ENCODE measurements at regions not wholly inside any gene's neighbourhood (a gene's known extent, or its start where the extent isn't known, plus 50 kb on each side); places are given as distances from the start of the nearest gene placed in this dataset.

DNA sequence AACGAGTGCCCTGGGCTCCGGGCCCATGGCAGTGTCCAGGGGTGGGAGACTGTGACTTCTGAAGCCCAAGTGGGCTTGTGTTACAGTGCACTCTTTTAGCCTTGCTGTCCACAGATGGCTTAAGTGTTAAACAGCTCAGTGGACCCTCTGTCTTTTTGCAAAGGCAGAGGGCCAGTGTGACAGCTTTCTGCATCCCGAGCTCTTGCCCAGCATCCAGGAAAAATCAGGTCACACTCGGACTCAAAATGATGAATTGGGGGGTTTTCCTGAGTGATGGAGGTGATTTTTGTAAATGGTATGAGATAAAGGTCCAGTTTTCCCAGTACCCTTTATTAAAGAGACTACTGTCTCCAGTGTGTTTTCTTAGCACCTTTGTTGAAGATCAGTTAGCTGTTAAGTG, 321.3 kb upstream of the GRAMD2B start:
- Histone ChIP-seq H2AFZ (ENCODE audit: low read length) (no peak overlapping the region), H3K9me3 (ENCODE audit: low read length) (no peaks in the 10 kb centered on the region), H3K4me1 (ENCODE audit: insufficient read depth, low read length, poor library complexity, severe bottlenecking) (no peaks in the 10 kb centered on the region), H3K79me2 (ENCODE audit: insufficient read depth, low read depth, low read length) (no peaks in the 10 kb centered on the region), H3K4me2 (ENCODE audit: low read length) (no peak overlapping the region), H3K27ac (ENCODE audit: low read depth, low read length, poor library complexity, severe bottlenecking) (no peak overlapping the region), H4K20me1 (ENCODE audit: insufficient read depth, low read length) (no peaks in the 10 kb centered on the region), H3K4me3 (ENCODE audit: low read depth, low read length, poor library complexity, severe bottlenecking) (no peak overlapping the region), H3K36me3 (ENCODE audit: insufficient read depth, low read length) (no peaks in the 10 kb centered on the region), H3K9me2 (ENCODE audit: insufficient read depth, low read length) (no peaks in the 10 kb centered on the region)
- intact Hi-C loops (cut with micrococcal nuclease; ENCODE audit: unreplicated experiment): no loop called here
- CTCF ChIA-PET (ENCODE audit: unreplicated experiment): no interaction called here
- BruUV-seq (replicated peaks): no TSS peak
- DNase-seq (ENCODE audit: low spot score): no peak
- POLR2A ChIA-PET: interaction anchor here (0.7 kb wide), 1 partner anchor 9 kb away, joined by 3 read pairs; no protein-coding TSS in a partner anchor
- TF ChIP-seq EZH2phosphoT487 (IDR thresholded peaks at IDR 0.05; ENCODE audit: borderline replicate concordance, low read depth, low read length): no peak
- TF ChIP-seq, protein P1, sequence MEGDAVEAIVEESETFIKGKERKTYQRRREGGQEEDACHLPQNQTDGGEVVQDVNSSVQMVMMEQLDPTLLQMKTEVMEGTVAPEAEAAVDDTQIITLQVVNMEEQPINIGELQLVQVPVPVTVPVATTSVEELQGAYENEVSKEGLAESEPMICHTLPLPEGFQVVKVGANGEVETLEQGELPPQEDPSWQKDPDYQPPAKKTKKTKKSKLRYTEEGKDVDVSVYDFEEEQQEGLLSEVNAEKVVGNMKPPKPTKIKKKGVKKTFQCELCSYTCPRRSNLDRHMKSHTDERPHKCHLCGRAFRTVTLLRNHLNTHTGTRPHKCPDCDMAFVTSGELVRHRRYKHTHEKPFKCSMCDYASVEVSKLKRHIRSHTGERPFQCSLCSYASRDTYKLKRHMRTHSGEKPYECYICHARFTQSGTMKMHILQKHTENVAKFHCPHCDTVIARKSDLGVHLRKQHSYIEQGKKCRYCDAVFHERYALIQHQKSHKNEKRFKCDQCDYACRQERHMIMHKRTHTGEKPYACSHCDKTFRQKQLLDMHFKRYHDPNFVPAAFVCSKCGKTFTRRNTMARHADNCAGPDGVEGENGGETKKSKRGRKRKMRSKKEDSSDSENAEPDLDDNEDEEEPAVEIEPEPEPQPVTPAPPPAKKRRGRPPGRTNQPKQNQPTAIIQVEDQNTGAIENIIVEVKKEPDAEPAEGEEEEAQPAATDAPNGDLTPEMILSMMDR (conservative IDR thresholded peaks at IDR 0.05; ENCODE audit: low read length): no peak

DNA sequence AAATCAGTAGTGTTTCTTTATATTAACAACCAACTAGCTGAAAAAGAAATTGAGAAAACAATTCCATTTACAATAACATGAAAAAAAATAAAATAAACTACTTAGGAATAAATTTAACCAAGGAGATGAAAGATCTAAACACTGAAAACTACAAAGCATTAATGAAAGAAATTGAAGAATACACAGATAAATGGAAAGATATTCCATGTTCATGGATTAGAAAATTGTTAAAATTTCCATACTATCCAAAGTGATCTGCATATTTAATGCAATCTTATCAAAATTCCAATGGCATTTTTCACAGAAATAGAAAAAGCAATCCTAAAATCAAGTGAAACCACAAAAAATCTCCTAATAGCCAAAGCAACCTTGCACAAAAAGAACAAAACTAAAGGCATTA, 320.2 kb upstream of the GRAMD2B start:
- Histone ChIP-seq H3K4me2 (ENCODE audit: low read length) (no peak overlapping the region), H2AFZ (ENCODE audit: low read length) (no peak overlapping the region), H3K36me3 (ENCODE audit: insufficient read depth, low read length) (no peaks in the 10 kb centered on the region), H3K79me2 (ENCODE audit: insufficient read depth, low read depth, low read length) (no peaks in the 10 kb centered on the region), H3K4me1 (ENCODE audit: insufficient read depth, low read length, poor library complexity, severe bottlenecking) (no peaks in the 10 kb centered on the region), H4K20me1 (ENCODE audit: insufficient read depth, low read length) (no peaks in the 10 kb centered on the region), H3K9me3 (ENCODE audit: low read length) (no peaks in the 10 kb centered on the region), H3K9me2 (ENCODE audit: insufficient read depth, low read length) (no peaks in the 10 kb centered on the region), H3K4me3 (ENCODE audit: low read depth, low read length, poor library complexity, severe bottlenecking) (no peak overlapping the region), H3K27ac (ENCODE audit: low read depth, low read length, poor library complexity, severe bottlenecking) (no peak overlapping the region)
- TF ChIP-seq, protein P1 (conservative IDR thresholded peaks at IDR 0.05; ENCODE audit: low read length): no peak
- no peak for TF ChIP-seq EZH2phosphoT487 (IDR thresholded peaks at IDR 0.05; ENCODE audit: borderline replicate concordance, low read depth, low read length)
- intact Hi-C loops (cut with micrococcal nuclease; ENCODE audit: unreplicated experiment): no loop called here
- no peak for DNase-seq (ENCODE audit: low spot score)
- no TSS peak for BruUV-seq (replicated peaks)
- ChIA-PET POLR2A (no interaction called here), CTCF (ENCODE audit: unreplicated experiment) (no interaction called here)

DNA sequence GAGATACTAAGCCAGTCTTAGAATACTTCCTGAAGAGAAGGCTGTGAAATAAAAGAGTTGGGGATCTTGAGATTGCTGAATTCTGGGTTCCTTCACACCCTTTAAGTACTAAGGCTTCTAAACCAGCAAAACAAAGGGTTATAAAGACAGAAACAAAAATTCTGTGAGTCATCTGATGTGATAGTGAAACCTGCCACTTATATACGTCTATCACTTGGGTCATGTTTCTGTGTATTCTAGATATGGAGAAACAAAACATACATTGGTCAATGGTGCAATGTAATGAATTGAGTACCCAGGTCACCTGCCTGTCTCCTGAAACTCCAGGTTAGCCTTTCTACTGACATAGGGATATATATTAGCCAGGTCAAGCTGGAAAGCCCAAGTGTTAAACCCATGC, 319.3 kb upstream of the GRAMD2B start:
- no peak for DNase-seq (ENCODE audit: low spot score)
- ChIA-PET POLR2A (no interaction called here), CTCF (ENCODE audit: unreplicated experiment) (no interaction called here)
- Histone ChIP-seq H2AFZ (ENCODE audit: low read length) (no peak overlapping the region), H3K4me2 (ENCODE audit: low read length) (no peak overlapping the region), H3K4me3 (ENCODE audit: low read depth, low read length, poor library complexity, severe bottlenecking) (no peak overlapping the region), H3K79me2 (ENCODE audit: insufficient read depth, low read depth, low read length) (no peaks in the 10 kb centered on the region), H3K9me2 (ENCODE audit: insufficient read depth, low read length) (no peaks in the 10 kb centered on the region), H3K36me3 (ENCODE audit: insufficient read depth, low read length) (no peaks in the 10 kb centered on the region), H3K4me1 (ENCODE audit: insufficient read depth, low read length, poor library complexity, severe bottlenecking) (no peaks in the 10 kb centered on the region), H3K9me3 (ENCODE audit: low read length) (no peaks in the 10 kb centered on the region), H4K20me1 (ENCODE audit: insufficient read depth, low read length) (no peaks in the 10 kb centered on the region), H3K27ac (ENCODE audit: low read depth, low read length, poor library complexity, severe bottlenecking) (no peak overlapping the region)
- no peak for TF ChIP-seq EZH2phosphoT487 (IDR thresholded peaks at IDR 0.05; ENCODE audit: borderline replicate concordance, low read depth, low read length)
- intact Hi-C loops (cut with micrococcal nuclease; ENCODE audit: unreplicated experiment): no loop called here
- no TSS peak for BruUV-seq (replicated peaks)
